IgD-negative memory B cell (primary cell): ENCODE measurements at regions not wholly inside any gene's neighbourhood (a gene's known extent, or its start where the extent isn't known, plus 50 kb on each side); places are given as distances from the start of the nearest gene placed in this dataset.

Experiments used
- H3K27ac Mint-ChIP-seq, 3 donors: one replicate each; pipeline ENCODE4 v1.8.0; 2020 to 2022; ENCODE audit warnings: mild to moderate bottlenecking in 3 of 3, mixed read lengths in 3 of 3, moderate library complexity in 1 of 3
- H3K27me3 Mint-ChIP-seq: one replicate; pipeline ENCODE4 v1.8.0; 2021; ENCODE audit warnings: mixed read lengths
- H3K36me3 Mint-ChIP-seq: one replicate; pipeline ENCODE4 v1.8.0; 2020; ENCODE audit warnings: mild to moderate bottlenecking, mixed read lengths
- H3K4me1 Mint-ChIP-seq, 3 donors: one replicate each; pipeline ENCODE4 v1.8.0; 2020 to 2022; ENCODE audit warnings: mixed read lengths in 3 of 3, mild to moderate bottlenecking in 1 of 3
- H3K4me3 Mint-ChIP-seq, 4 donors: one replicate each; pipeline ENCODE4 v1.8.0; 2020 to 2022; ENCODE audit warnings: mild to moderate bottlenecking in 4 of 4, mixed read lengths in 4 of 4, moderate library complexity in 3 of 4
- H3K9me3 Mint-ChIP-seq, 3 donors: one replicate each; pipeline ENCODE4 v1.8.0; 2020 to 2021; ENCODE audit warnings: mixed read lengths in 3 of 3, mild to moderate bottlenecking in 1 of 3

DNA sequence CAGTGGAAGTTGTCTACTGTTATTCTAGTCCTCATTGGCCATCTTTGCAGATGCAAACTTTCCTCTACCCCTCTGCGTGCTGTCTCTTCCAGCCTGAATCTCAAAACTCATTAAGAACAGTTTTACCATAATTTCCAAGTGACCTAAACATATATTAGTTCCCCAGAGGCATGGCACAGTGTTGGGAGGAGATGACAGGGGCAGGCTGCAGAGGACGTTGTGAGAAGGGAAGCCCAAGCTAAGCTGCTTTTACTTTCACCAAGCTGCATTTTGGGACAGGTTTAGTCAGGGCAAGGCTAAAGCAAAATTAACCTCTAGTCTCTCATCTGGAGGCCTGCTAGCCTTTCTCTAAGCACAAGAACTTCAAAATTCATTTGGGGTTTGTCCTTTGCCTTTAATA is 318.6 kb upstream of the SATB1 start:
- H3K36me3 Mint-ChIP-seq = no peaks in the 10 kb centered on the region
- H3K4me1 Mint-ChIP-seq = peaks cover 23 to 36% (median 24%) of the 10 kb centered on the region in 3 donors
- H3K4me3 Mint-ChIP-seq = no peak overlapping the region
- no peaks in the 10 kb centered on the region for H3K27me3 Mint-ChIP-seq
- H3K9me3 Mint-ChIP-seq = no peaks in the 10 kb centered on the region
- no peak overlapping the region for H3K27ac Mint-ChIP-seq

DNA sequence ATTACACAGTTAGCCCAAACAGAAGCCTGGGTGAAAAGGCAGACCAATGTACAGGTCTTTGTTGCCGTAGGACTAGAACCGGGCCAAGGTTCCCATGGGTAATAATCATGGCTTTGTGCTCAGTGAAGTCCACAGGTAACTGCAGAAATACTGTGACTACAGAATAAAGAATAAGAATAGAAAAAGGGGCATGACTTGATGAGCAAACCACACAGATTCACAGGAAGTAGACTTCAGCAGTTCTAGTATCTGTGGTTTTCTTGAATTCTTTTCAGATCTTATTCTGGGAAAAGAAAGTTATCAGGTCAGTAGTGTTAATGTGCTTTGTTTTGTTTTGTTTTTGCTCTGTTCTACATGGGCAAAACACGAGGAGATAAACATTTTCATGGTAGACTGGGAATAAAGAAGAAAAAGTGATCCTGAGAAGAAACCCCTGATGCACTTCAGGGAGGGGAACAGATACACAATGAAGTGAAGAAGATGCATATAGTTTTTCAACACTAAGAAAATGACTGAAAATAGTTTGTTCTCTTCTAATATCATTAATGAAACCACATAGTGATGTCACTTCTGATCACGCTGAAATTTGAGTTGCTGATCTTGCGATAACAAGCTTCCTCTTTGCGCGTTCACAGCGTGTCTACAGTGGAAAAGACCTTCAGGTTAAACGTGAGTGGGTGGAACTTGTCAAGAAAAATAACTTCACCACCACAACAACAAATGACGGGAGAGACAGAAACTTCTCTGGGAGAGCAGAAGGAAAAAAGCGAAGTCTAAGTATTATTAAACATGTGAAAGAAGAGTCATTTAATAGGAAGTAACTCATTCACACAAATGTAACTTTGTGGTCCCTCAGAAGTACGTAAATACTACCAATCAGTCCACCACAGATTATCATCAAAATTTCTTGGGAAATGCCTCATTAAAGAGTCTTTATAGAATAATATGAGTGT is 315.8 kb upstream of the SATB1 start:
- Mint-ChIP-seq H3K9me3 (no peaks in the 10 kb centered on the region), H3K4me1 (peaks cover 18 to 27% (median 25%) of the 10 kb centered on the region in 3 donors), H3K27ac (peak overlapping the region; percentile 4 to 22 (median 13)), H3K27me3 (no peaks in the 10 kb centered on the region), H3K36me3 (no peaks in the 10 kb centered on the region), H3K4me3 (peak overlapping the region; percentile 58 to 87 (median 72))

DNA sequence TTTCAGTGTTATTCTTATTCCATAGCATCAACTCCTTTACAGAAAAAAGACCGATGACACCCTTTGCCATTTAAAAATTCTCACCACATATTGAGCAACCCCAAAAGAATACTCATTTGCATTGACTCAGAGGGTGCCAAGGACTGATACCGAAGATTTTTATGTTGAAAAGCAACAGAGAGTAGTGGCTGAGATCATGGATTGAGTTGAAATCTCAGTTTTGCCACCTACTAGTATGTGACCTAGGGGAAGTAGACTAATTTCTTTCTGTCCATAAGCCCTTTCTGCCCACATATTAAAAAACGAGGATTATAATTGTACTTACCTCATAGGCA is 313.9 kb upstream of the SATB1 start:
- Mint-ChIP-seq H3K4me1 (peaks cover 18 to 23% (median 22%) of the 10 kb centered on the region in 3 donors), H3K9me3 (no peaks in the 10 kb centered on the region), H3K27ac (no peak overlapping the region), H3K36me3 (no peaks in the 10 kb centered on the region), H3K27me3 (no peaks in the 10 kb centered on the region), H3K4me3 (no peak overlapping the region)

DNA sequence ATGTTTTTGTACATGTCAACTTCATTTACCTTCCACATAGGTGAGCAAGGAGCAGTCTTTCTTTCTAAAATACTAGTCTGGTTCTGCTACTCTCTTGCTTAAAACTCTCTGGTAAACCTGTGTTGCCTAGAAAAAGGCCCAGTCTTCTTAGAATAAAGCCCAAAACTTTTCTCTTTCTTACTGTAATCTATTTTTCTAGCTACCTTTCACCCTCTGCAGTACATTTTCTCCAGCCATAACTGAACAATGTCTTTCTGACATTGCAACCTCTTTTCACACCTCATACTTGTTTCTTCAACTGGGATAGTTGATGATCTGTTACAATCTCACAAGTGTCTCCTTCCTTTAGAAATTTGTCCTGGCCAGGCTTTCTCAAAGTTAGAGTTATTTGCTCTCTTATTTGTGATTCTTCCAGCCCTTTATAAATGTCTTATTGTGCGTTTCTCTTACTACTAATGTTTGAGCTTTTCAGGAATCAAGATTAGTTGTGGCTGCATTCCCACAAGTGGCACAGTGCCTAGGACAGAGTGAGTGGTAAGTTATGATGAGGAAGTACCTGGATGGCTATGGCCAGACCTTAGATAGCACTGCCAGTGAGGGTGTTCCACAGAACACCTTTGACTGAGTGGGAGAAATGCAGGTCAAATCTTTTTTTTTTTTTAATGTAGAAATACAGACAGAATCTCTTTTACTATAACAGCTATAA is 313.4 kb upstream of the SATB1 start:
- H3K27ac Mint-ChIP-seq = no peak overlapping the region
- H3K36me3 Mint-ChIP-seq = no peaks in the 10 kb centered on the region
- H3K4me1 Mint-ChIP-seq = peaks cover 18 to 23% (median 22%) of the 10 kb centered on the region in 3 donors
- H3K27me3 Mint-ChIP-seq = no peaks in the 10 kb centered on the region
- H3K4me3 Mint-ChIP-seq = no peak overlapping the region
- H3K9me3 Mint-ChIP-seq = no peaks in the 10 kb centered on the region

DNA sequence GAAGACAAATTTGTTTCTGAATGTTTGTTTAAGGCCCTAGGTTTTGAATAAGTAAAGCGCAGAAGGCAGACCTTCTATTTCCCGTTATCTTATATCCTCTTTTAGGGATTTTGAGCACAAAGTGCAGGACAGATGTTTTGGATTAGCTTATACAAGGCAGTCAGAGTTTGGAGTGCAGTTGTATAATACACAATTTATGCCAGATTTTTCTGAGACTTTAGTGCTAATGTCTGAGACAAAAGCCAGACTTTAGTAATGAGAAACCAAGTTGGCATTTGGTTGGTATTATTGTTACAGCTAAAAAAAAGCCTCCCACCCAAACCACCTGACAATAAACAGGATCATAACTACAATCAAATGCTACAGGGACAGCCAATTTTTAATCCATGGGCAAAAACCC is 309.9 kb upstream of the SATB1 start:
- Mint-ChIP-seq H3K9me3 (peaks cover 0 to 2% (median 1%) of the 10 kb centered on the region in 3 donors), H3K4me3 (no peak overlapping the region), H3K36me3 (no peaks in the 10 kb centered on the region), H3K4me1 (peaks cover 5 to 8% (median 6%) of the 10 kb centered on the region in 3 donors), H3K27ac (no peak overlapping the region), H3K27me3 (no peaks in the 10 kb centered on the region)

DNA sequence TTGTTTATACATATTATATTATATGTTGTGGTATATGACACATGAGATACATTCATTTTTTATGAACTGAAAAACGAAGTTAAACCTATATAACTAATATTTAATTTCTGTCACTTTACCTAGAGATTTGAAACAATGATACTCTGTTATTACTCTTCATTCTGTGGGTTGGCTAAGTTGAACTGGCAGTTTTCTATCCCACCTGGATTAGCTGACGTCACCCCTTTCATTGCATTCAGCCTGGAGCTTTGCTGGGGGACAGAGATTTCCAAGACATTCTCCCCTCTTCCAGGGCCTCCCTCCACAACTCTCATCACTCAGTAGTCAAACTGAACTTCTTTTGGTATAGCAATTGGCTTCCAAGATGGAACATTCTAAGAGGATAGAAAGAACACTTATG is 309.2 kb upstream of the SATB1 start:
- Mint-ChIP-seq H3K27me3 (no peaks in the 10 kb centered on the region), H3K4me3 (no peak overlapping the region), H3K36me3 (no peaks in the 10 kb centered on the region), H3K4me1 (peaks cover 2 to 6% (median 3%) of the 10 kb centered on the region in 3 donors), H3K9me3 (peaks cover 0 to 2% (median 1%) of the 10 kb centered on the region in 3 donors), H3K27ac (no peak overlapping the region)

DNA sequence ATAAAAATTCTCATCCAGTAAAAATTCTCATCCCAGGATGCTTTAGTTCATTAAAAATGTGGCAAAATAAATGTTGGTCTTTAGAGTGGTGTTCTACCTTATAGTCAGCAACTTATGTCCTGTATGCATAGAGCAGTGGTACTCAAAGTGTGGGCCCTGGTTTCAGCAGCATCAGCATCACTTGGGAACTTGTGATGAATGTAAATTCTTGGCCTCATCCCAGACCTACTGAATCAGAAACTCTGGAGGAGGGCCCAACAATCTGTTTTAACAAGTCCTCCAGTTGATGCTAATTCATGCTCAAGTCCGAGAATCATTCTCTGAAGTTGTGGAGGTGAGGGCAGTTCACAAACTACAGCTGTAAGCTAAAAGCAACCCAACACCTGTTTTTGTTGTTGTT is 307.3 kb upstream of the SATB1 start:
- Mint-ChIP-seq H3K4me3 (no peak overlapping the region), H3K9me3 (peaks cover 0 to 2% (median 2%) of the 10 kb centered on the region in 3 donors), H3K4me1 (no peaks in the 10 kb centered on the region), H3K36me3 (no peaks in the 10 kb centered on the region), H3K27ac (no peak overlapping the region), H3K27me3 (no peaks in the 10 kb centered on the region)

- H3K36me3 Mint-ChIP-seq = no peaks in the 10 kb centered on the region
- no peaks in the 10 kb centered on the region for H3K27me3 Mint-ChIP-seq
- no peak overlapping the region for H3K27ac Mint-ChIP-seq
- peaks cover 0 to 5% (median 2%) of the 10 kb centered on the region in 3 donors for H3K9me3 Mint-ChIP-seq
- peaks cover 0 to 5% (median 3%) of the 10 kb centered on the region in 3 donors for H3K4me1 Mint-ChIP-seq
- no peak overlapping the region for H3K4me3 Mint-ChIP-seq
Measured at GRCh38 chr3:18730491-18730890, 305.4 kb upstream of the SATB1 start.

GRCh38 chr3:18729671-18730070 is 304.5 kb upstream of the SATB1 start:
- no peaks in the 10 kb centered on the region for H3K36me3 Mint-ChIP-seq
- no peak overlapping the region for H3K27ac Mint-ChIP-seq
- H3K27me3 Mint-ChIP-seq = no peaks in the 10 kb centered on the region
- peaks cover 0 to 11% (median 6%) of the 10 kb centered on the region in 3 donors for H3K4me1 Mint-ChIP-seq
- peaks cover 0 to 5% (median 2%) of the 10 kb centered on the region in 3 donors for H3K9me3 Mint-ChIP-seq
- H3K4me3 Mint-ChIP-seq = no peak overlapping the region

GRCh38 chr3:18725668-18726407 is 300.7 kb upstream of the SATB1 start:
- Mint-ChIP-seq H3K4me1 (peaks cover 4 to 18% (median 7%) of the 10 kb centered on the region in 3 donors), H3K9me3 (peaks cover 0 to 3% (median 0%) of the 10 kb centered on the region in 3 donors), H3K36me3 (no peaks in the 10 kb centered on the region), H3K27ac (no peak overlapping the region), H3K27me3 (no peaks in the 10 kb centered on the region), H3K4me3 (no peak overlapping the region)

DNA sequence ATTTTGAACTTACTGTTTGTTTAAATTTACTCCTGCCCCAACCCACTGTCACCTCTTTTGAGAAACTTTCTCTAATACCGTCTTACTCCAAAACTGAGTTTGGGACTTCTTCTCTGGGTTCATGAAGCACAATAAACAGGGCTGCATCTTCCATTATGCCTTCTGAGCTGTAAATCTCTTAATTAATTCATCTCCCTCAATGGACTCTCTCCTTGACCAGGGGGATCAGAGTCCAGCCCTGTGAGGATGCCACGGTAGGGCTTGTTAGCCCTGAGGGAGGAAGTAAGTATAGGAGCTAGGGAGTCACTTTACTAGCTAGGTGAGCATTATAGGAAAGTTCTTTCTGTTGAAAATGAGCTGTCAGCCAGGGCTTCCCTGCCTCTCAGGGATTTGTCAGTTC is 299.3 kb upstream of the SATB1 start:
- no peak overlapping the region for H3K27ac Mint-ChIP-seq
- H3K9me3 Mint-ChIP-seq = peaks cover 0 to 3% (median 0%) of the 10 kb centered on the region in 3 donors
- no peaks in the 10 kb centered on the region for H3K27me3 Mint-ChIP-seq
- H3K4me1 Mint-ChIP-seq = peaks cover 4 to 18% (median 7%) of the 10 kb centered on the region in 3 donors
- no peak overlapping the region for H3K4me3 Mint-ChIP-seq
- H3K36me3 Mint-ChIP-seq = no peaks in the 10 kb centered on the region

GRCh38 chr3:18723206-18723810 is 298.2 kb upstream of the SATB1 start:
- Mint-ChIP-seq H3K4me3 (no peak overlapping the region), H3K27ac (no peak overlapping the region), H3K4me1 (peaks cover 4 to 18% (median 7%) of the 10 kb centered on the region in 3 donors), H3K9me3 (peaks cover 0 to 3% (median 0%) of the 10 kb centered on the region in 3 donors), H3K27me3 (no peaks in the 10 kb centered on the region), H3K36me3 (no peaks in the 10 kb centered on the region)

GRCh38 chr3:18720543-18720942 is 295.4 kb upstream of the SATB1 start:
- H3K4me1 Mint-ChIP-seq = peaks cover 6 to 22% (median 22%) of the 10 kb centered on the region in 3 donors
- H3K9me3 Mint-ChIP-seq = peaks cover 0 to 3% (median 0%) of the 10 kb centered on the region in 3 donors
- no peak overlapping the region for H3K27ac Mint-ChIP-seq
- H3K4me3 Mint-ChIP-seq = no peak overlapping the region
- peaks cover 2% of the 10 kb centered on the region for H3K36me3 Mint-ChIP-seq
- peaks cover 3% of the 10 kb centered on the region for H3K27me3 Mint-ChIP-seq

DNA sequence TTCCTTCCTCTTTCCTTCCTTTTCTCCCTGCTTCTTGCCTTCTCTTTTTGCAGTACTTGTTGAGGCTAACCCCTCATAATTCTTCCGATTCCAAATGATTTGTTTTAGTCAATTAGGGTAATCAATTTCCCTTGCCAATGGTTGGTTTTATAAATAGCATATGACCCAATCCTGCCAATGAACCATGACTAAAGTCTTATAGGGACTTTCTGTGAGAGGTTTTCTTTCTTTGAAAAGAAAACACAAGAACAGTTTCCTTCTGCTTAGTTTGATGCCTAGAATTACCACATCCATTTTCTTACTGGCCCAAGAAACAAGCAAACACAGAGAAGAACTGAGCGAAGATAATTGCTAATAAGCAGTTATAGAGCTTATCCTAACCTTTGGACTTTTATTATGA is 292.5 kb upstream of the SATB1 start:
- no peak overlapping the region for H3K4me3 Mint-ChIP-seq
- peaks cover 0 to 3% (median 0%) of the 10 kb centered on the region in 3 donors for H3K9me3 Mint-ChIP-seq
- peaks cover 1 to 17% (median 8%) of the 10 kb centered on the region in 3 donors for H3K4me1 Mint-ChIP-seq
- H3K36me3 Mint-ChIP-seq = peaks cover 2% of the 10 kb centered on the region
- H3K27ac Mint-ChIP-seq = no peak overlapping the region
- H3K27me3 Mint-ChIP-seq = peaks cover 5% of the 10 kb centered on the region
